Renal cortical epithelial cell (primary cell): ENCODE measurements at regions not wholly inside any gene's neighbourhood (a gene's known extent, or its start where the extent isn't known, plus 50 kb on each side); places are given as distances from the start of the nearest gene placed in this dataset.

Source experiments
- DNase-seq: peaks from one replicate; pipeline ENCODE4 v3.0.0-alpha.2; 2011; ENCODE audit warnings: low read depth

GRCh38 chr9:515665-516064 is 301.0 kb downstream of the DOCK8 start:
- DNase-seq: no peak

- no peak for DNase-seq
Measured at GRCh38 chr9:517993-518392, 303.3 kb downstream of the DOCK8 start.

GRCh38 chr9:518540-518939 is 303.9 kb downstream of the DOCK8 start:
- no peak for DNase-seq

GRCh38 chr9:519579-519978 is 304.9 kb downstream of the DOCK8 start:
- DNase-seq: peak; percentile 86

- no peak for DNase-seq
Measured at GRCh38 chr9:520302-520701, 305.6 kb downstream of the DOCK8 start.

- DNase-seq: no peak
Measured at GRCh38 chr9:522190-522589, 307.5 kb downstream of the DOCK8 start.

GRCh38 chr9:522658-523057 is 308.0 kb downstream of the DOCK8 start:
- DNase-seq: peak; percentile 83

- DNase-seq: no peak
Measured at GRCh38 chr9:523444-523843, 308.8 kb downstream of the DOCK8 start.

GRCh38 chr9:524008-524407 is 309.3 kb downstream of the DOCK8 start:
- no peak for DNase-seq

- peak; percentile 81 for DNase-seq
Measured at GRCh38 chr9:526904-527591, 312.4 kb downstream of the DOCK8 start.

GRCh38 chr9:529731-530130 is 311.8 kb upstream of the DMRT1 start:
- no peak for DNase-seq

GRCh38 chr9:530681-531080 is 310.8 kb upstream of the DMRT1 start:
- peak; percentile 76 for DNase-seq

- DNase-seq: no peak
Measured at GRCh38 chr9:532707-533106, 308.8 kb upstream of the DMRT1 start.

GRCh38 chr9:534886-535285 is 306.6 kb upstream of the DMRT1 start:
- peak; percentile 42 for DNase-seq

- DNase-seq: no peak
Measured at GRCh38 chr9:535356-535755, 306.1 kb upstream of the DMRT1 start.

- no peak for DNase-seq
Measured at GRCh38 chr9:536597-537511, 304.6 kb upstream of the DMRT1 start.

GRCh38 chr9:543478-543877 is 298.0 kb upstream of the DMRT1 start:
- no peak for DNase-seq

- DNase-seq: no peak
Measured at GRCh38 chr9:545480-545879, 296.0 kb upstream of the DMRT1 start.

GRCh38 chr9:546235-546634 is 295.3 kb upstream of the DMRT1 start:
- no peak for DNase-seq

- DNase-seq: no peak
Measured at GRCh38 chr9:546797-547223, 294.7 kb upstream of the DMRT1 start.

- DNase-seq: no peak
Measured at GRCh38 chr9:547314-547713, 294.2 kb upstream of the DMRT1 start.

- DNase-seq: no peak
Measured at GRCh38 chr9:549455-549997, 292.0 kb upstream of the DMRT1 start.

GRCh38 chr9:550333-550732 is 291.2 kb upstream of the DMRT1 start:
- no peak for DNase-seq
